ENCODE measurements at regions not wholly inside any gene's neighbourhood (a gene's known extent, or its start where the extent isn't known, plus 50 kb on each side); places are given as distances from the start of the nearest gene placed in this dataset.

- ChIA-PET POLR2A (ENCODE audit: low non-redundant PET) (no interaction called here), CTCF (no interaction called here)
Measured at GRCh38 chr2:9055471-9055870, 52.0 kb upstream of the MBOAT2 start.

GRCh38 chr2:9053534-9053931 is 50.0 kb upstream of the MBOAT2 start:
- no peaks in the 10 kb centered on the region for H3K36me3 ChIP-seq (ENCODE audit: insufficient read depth, low read length, poor library complexity, severe bottlenecking)
- H3K4me1 ChIP-seq (ENCODE audit: insufficient read depth, low read length, poor library complexity, severe bottlenecking), result no peaks in the 10 kb centered on the region
- ChIA-PET CTCF (no interaction called here), POLR2A (ENCODE audit: low non-redundant PET) (no interaction called here)
- no peaks in the 10 kb centered on the region for H3K27me3 ChIP-seq (replicated peaks; ENCODE audit: insufficient read depth, low read depth, low read length, poor library complexity)
- DNase-seq (ENCODE audit: low spot score), result no peak
- no peaks in the 10 kb centered on the region for H3K9me3 ChIP-seq (ENCODE audit: low read depth, low read length, poor library complexity, severe bottlenecking)
- BruUV-seq (replicated peaks), result no TSS peak
- intact Hi-C loops (cut with micrococcal nuclease; ENCODE audit: unreplicated experiment), result no loop called here
- no peak overlapping the region for H3K4me3 ChIP-seq (ENCODE audit: low read depth, low read length, poor library complexity, severe bottlenecking)
- TF ChIP-seq EZH2 (IDR thresholded peaks at IDR 0.05; ENCODE audit: borderline replicate concordance, low read depth, low read length, poor library complexity, severe bottlenecking) (no peak), CTCF (conservative IDR thresholded peaks at IDR 0.05; ENCODE audit: low read depth, low read length) (no peak)
- H3K27ac ChIP-seq (ENCODE audit: low read depth, low read length, poor library complexity, severe bottlenecking), result no peak overlapping the region

More at GRCh38 chr2:9055471-9055870, 52.0 kb upstream of the MBOAT2 start:
- Histone ChIP-seq H3K27me3 (replicated peaks; ENCODE audit: insufficient read depth, low read depth, low read length, poor library complexity) (no peaks in the 10 kb centered on the region), H3K4me3 (ENCODE audit: low read depth, low read length, poor library complexity, severe bottlenecking) (no peak overlapping the region), H3K9me3 (ENCODE audit: low read depth, low read length, poor library complexity, severe bottlenecking) (no peaks in the 10 kb centered on the region), H3K36me3 (ENCODE audit: insufficient read depth, low read length, poor library complexity, severe bottlenecking) (no peaks in the 10 kb centered on the region), H3K4me1 (ENCODE audit: insufficient read depth, low read length, poor library complexity, severe bottlenecking) (no peaks in the 10 kb centered on the region), H3K27ac (ENCODE audit: low read depth, low read length, poor library complexity, severe bottlenecking) (no peak overlapping the region)
- no TSS peak for BruUV-seq (replicated peaks)
- peak; percentile 49 for DNase-seq (ENCODE audit: low spot score)
- intact Hi-C loops (cut with micrococcal nuclease; ENCODE audit: unreplicated experiment), result no loop called here
- no peak for TF ChIP-seq EZH2 (IDR thresholded peaks at IDR 0.05; ENCODE audit: borderline replicate concordance, low read depth, low read length, poor library complexity, severe bottlenecking)
- no peak for TF ChIP-seq CTCF (conservative IDR thresholded peaks at IDR 0.05; ENCODE audit: low read depth, low read length)
